DOHH2 (cell line): ENCODE measurements at regions not wholly inside any gene's neighbourhood (a gene's known extent, or its start where the extent isn't known, plus 50 kb on each side); places are given as distances from the start of the nearest gene placed in this dataset.

ENCODE experiments used
- H3F3A ChIP-seq: fragments of 200-600 bp; sonication (generic), shearing (Covaris generic); 2 replicates; pipeline ENCODE4 v1.6.0; 2016; ENCODE audit warnings: antibody characterized with exemption, mild to moderate bottlenecking; ENCODE audit not compliant: control insufficient read depth, insufficient read depth
- H3K27ac ChIP-seq: fragments of 200-600 bp; sonication (generic); 2 replicates; pipeline ENCODE4 v1.5.1; 2014; ENCODE audit warnings: low read depth, mild to moderate bottlenecking, low read length, moderate library complexity
- H3K27me3 ChIP-seq: fragments of 200-600 bp; sonication (generic); 2 replicates; pipeline ENCODE4 v1.6.1; 2014; ENCODE audit warnings: mild to moderate bottlenecking, low read length, mixed read lengths; ENCODE audit not compliant: control insufficient read depth
- H3K36me3 ChIP-seq: fragments of 200-600 bp; sonication (generic); 2 replicates; pipeline ENCODE4 v1.6.1; 2014; ENCODE audit warnings: mild to moderate bottlenecking, low read length, moderate library complexity, mixed read lengths; ENCODE audit not compliant: control insufficient read depth
- H3K4me1 ChIP-seq: fragments of 200-600 bp; sonication (generic); 2 replicates; pipeline ENCODE4 v1.6.1; 2014; ENCODE audit warnings: mild to moderate bottlenecking, low read length, mixed read lengths; ENCODE audit not compliant: control insufficient read depth
- H3K4me2 ChIP-seq: fragments of 200-600 bp; sonication (generic); 2 replicates; pipeline ENCODE4 v1.6.0; 2014; ENCODE audit warnings: mild to moderate bottlenecking, low read length, moderate library complexity
- H3K4me3 ChIP-seq: fragments of 200-600 bp; sonication (generic); 2 replicates; pipeline ENCODE4 v1.5.1; 2014; ENCODE audit warnings: mild to moderate bottlenecking, low read length, mixed read lengths
- H3K79me2 ChIP-seq: fragments of 200-600 bp; sonication (generic); 2 replicates; pipeline ENCODE4 v1.6.1; 2014; ENCODE audit warnings: mild to moderate bottlenecking, low read length, mixed read lengths; ENCODE audit not compliant: control insufficient read depth
- H3K9me2 ChIP-seq: fragments of 200-600 bp; sonication (generic); replicated peaks from 2 replicates; pipeline ENCODE4 v1.6.1; 2014; ENCODE audit warnings: mild to moderate bottlenecking, low read length, mixed read lengths; ENCODE audit not compliant: control insufficient read depth
- H3K9me3 ChIP-seq: fragments of 200-600 bp; sonication (generic); 2 replicates; pipeline ENCODE4 v1.6.1; 2014; ENCODE audit warnings: antibody characterized with exemption, low read length, mixed read lengths; ENCODE audit not compliant: control insufficient read depth, insufficient read depth
- H4K20me1 ChIP-seq: fragments of 200-600 bp; sonication (generic); 2 replicates; pipeline ENCODE4 v1.6.0; 2014; ENCODE audit warnings: low read depth, mild to moderate bottlenecking, antibody characterized with exemption, low read length, moderate library complexity; ENCODE audit not compliant: control insufficient read depth, insufficient read depth
- EZH2phosphoT487 ChIP-seq: fragments of 200-600 bp; sonication (generic); IDR thresholded peaks from 2 replicates; pipeline ENCODE4 v1.6.1; 2017; ENCODE audit warnings: borderline replicate concordance, mild to moderate bottlenecking, antibody characterized with exemption, low read length, moderate library complexity, mixed read lengths
- TF ChIP-seq, protein P1 (sequence below): fragments of 200-600 bp; sonication (generic); IDR thresholded peaks from one replicate; pipeline ENCODE4 v1.5.1; 2014; ENCODE audit warnings: antibody characterized with exemption, mild to moderate bottlenecking, low read depth, low read length; ENCODE audit not compliant: poor library complexity, severe bottlenecking

DNA sequence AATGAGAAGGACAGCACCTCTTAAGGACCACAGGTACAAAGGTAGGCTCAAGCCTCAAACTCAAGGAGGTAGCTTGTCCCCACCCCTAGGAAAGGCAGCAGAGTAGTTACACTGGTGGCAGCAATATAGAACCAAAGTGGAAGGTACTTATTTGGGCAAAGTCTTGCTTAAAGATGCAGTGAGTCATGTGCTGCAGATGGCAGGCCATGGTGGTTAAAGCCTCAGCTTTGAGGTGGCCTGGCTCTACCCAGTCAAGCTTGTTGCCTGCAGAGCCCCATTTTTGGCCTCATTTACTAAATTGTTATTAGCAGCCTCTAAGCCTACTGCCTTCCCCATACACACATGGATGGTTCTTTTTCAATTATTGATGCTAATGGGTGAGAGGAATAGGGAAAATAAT lies 146.0 kb downstream of the ELOVL4 start:
- H3K27me3 ChIP-seq = no peaks in the 10 kb centered on the region
- no peaks in the 10 kb centered on the region; the same call in 1 of the 2 replicates for H3K9me3 ChIP-seq
- no peaks in the 10 kb centered on the region for H3K4me1 ChIP-seq
- H3K4me3 ChIP-seq = no peak overlapping the region
- H3K79me2 ChIP-seq = no peaks in the 10 kb centered on the region
- no peaks in the 10 kb centered on the region for H3K9me2 ChIP-seq
- TF ChIP-seq, protein P1, sequence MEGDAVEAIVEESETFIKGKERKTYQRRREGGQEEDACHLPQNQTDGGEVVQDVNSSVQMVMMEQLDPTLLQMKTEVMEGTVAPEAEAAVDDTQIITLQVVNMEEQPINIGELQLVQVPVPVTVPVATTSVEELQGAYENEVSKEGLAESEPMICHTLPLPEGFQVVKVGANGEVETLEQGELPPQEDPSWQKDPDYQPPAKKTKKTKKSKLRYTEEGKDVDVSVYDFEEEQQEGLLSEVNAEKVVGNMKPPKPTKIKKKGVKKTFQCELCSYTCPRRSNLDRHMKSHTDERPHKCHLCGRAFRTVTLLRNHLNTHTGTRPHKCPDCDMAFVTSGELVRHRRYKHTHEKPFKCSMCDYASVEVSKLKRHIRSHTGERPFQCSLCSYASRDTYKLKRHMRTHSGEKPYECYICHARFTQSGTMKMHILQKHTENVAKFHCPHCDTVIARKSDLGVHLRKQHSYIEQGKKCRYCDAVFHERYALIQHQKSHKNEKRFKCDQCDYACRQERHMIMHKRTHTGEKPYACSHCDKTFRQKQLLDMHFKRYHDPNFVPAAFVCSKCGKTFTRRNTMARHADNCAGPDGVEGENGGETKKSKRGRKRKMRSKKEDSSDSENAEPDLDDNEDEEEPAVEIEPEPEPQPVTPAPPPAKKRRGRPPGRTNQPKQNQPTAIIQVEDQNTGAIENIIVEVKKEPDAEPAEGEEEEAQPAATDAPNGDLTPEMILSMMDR = no peak
- no peak for TF ChIP-seq EZH2phosphoT487
- no peaks in the 10 kb centered on the region for H4K20me1 ChIP-seq
- no peak overlapping the region for H3K27ac ChIP-seq
- H3K36me3 ChIP-seq = no peaks in the 10 kb centered on the region
- H3F3A ChIP-seq = no peaks in the 10 kb centered on the region
- no peak overlapping the region for H3K4me2 ChIP-seq

DNA sequence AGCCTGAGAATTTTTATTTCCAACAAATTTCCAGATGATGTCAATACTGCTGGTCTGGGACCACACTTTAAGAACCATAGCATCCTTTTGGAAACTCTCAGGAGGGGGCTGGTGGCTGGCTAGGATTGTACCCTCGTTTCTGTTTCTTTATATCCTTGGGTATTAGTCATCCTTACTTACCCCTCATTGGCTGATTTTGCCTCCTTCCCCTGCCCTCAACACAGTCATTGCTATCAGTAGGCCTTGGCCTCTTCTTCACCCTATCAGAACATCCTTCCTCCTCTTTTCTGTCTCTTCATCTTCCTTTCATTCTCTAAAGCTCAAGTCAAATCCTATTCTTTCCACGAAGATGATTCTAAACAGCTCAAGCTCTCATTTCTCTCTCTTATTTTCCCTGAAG lies 148.5 kb downstream of the ELOVL4 start:
- no peak for TF ChIP-seq EZH2phosphoT487
- TF ChIP-seq, protein P1 = no peak
- Histone ChIP-seq H3K4me2 (no peak overlapping the region), H3K4me1 (no peaks in the 10 kb centered on the region), H3F3A (no peaks in the 10 kb centered on the region), H3K9me3 (no peaks in the 10 kb centered on the region), H3K9me2 (no peaks in the 10 kb centered on the region), H3K36me3 (no peaks in the 10 kb centered on the region), H3K79me2 (no peaks in the 10 kb centered on the region), H3K27ac (no peak overlapping the region), H3K4me3 (no peak overlapping the region), H4K20me1 (no peaks in the 10 kb centered on the region), H3K27me3 (no peaks in the 10 kb centered on the region)

DNA sequence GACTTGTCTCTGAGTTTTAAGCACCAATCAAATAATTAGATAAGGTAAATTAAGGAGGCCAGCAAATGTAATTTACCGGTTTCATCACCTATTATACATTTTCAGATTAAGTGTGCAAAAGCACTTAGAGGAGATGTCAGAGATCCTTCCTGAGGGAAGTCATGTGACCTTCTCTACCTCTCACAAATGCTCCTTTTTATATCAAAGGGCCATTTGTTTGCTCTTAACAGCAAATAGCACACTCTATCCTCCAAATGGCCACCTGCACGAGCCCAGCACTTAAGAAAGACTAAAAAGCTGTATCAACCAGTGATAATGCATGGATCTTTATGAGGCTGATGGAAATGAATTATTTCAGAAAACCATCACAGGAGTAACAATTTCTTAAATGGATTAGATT lies 149.4 kb downstream of the ELOVL4 start:
- no peaks in the 10 kb centered on the region for H3K4me1 ChIP-seq
- H3K79me2 ChIP-seq = no peaks in the 10 kb centered on the region
- no peaks in the 10 kb centered on the region for H3K36me3 ChIP-seq
- no peaks in the 10 kb centered on the region for H4K20me1 ChIP-seq
- H3K27me3 ChIP-seq = no peaks in the 10 kb centered on the region
- H3K4me3 ChIP-seq = no peak overlapping the region
- H3K9me3 ChIP-seq = no peaks in the 10 kb centered on the region
- TF ChIP-seq EZH2phosphoT487 = no peak
- TF ChIP-seq, protein P1 = no peak
- H3F3A ChIP-seq = no peaks in the 10 kb centered on the region
- no peak overlapping the region for H3K27ac ChIP-seq
- no peaks in the 10 kb centered on the region for H3K9me2 ChIP-seq
- H3K4me2 ChIP-seq = no peak overlapping the region
